Skin epidermis (tissue), 12 donors: ENCODE measurements at regions not wholly inside any gene's neighbourhood (a gene's known extent, or its start where the extent isn't known, plus 50 kb on each side); places are given as distances from the start of the nearest gene placed in this dataset.
"Not testable (repeated sequence)": the region's sequence is repeated elsewhere in the genome, so short reads cannot be mapped to it uniquely, and the experiment has no call there.

Source experiments
- H3K27ac ChIP-seq, 21 experiments: fragments of 200-600 bp; sonication (generic) in 11 of 21; one replicate each; pipeline ENCODE4 v1.5.0; 2020; ENCODE audit warnings: mild to moderate bottlenecking in 3 of 21, inconsistent platforms in 2 of 21, moderate library complexity in 2 of 21
- H3K4me3 ChIP-seq, 7 experiments: fragments of 200-600 bp; sonication (generic) in 2 of 7; one replicate each; pipeline ENCODE4 v1.5.0; 2020; ENCODE audit warnings: inconsistent platforms in 2 of 7, mild to moderate bottlenecking in 2 of 7, moderate library complexity in 1 of 7

DNA sequence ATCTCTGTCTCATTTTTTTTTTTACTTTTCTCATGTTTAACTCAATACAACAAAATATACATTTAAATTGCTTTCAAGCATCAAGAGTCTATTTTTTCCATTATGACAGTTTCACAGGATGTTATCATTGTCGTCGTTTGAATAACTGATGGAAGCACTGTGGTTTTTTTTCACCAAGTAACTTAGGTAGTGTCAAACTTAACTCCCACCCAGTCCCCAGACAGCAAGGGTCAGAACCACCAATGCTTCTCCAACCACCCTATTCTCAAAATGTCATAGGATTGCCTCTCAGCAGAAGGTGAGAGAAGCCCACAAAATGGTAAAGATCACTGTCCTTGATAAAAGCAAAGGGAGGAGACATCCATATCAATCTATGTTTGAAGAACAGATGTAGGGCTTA lies 339.4 kb downstream of the SFMBT2 start:
- Histone ChIP-seq H3K4me3 (no peak overlapping the region), H3K27ac (no peak overlapping the region)

DNA sequence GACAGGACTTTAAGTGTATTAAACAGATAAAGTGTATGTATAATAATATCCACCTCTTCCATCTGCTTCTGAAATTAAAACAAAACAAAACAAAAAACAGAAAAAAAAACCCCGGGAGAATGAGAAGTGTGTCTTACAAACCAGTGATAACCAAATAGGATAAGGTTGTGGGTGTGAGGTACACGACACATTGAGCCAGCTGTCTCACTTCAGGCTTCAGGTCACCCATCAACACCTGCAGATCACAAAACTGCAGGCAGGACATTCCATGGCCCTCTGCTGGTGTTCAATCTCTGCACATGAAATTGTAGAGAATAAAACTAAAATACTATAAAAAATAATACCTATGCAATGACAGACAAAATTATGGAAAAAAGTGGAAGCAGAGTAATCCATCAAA lies 339.9 kb downstream of the SFMBT2 start:
- H3K27ac ChIP-seq: no peak overlapping the region
- H3K4me3 ChIP-seq: no peak overlapping the region

DNA sequence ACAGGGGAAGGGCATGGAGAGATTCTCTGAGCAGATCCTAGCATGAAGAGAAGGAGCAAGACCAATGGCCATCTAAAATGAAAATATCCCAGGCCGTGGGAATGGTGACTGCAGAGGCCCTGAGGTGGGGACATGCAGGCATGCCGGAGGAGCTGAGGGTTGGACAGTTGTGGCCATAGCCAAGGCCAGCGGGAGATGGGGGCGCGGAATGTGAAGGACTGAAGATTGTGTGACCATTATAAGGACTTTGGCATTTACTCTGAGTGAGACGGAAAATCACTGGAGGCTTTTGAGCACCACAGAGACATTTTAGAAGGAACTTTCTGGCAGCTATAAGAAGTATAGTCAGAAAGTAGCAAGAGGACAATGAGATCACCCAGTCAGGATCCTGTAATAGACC lies 341.1 kb downstream of the SFMBT2 start:
- no peak overlapping the region for H3K4me3 ChIP-seq
- no peak overlapping the region for H3K27ac ChIP-seq

DNA sequence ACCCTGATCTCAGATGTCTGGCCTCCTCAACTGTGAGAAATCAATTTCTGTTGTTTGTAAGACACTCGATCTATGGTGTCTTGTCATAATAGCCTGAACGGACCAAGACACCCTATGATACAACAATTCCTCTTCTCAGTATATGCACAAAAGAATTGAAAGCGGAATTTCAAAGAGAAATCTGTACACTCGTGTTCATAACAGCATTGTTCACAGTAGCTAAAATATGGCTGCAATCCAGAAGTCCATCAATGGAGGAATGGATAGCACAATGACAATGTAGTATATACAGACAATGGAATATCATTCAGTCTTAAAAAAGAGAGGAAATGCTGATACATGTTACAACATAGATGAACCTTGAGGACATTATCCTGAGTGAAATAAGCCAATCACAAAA lies 354.6 kb downstream of the SFMBT2 start:
- Histone ChIP-seq H3K4me3 (no peak overlapping the region), H3K27ac (no peak overlapping the region)

DNA sequence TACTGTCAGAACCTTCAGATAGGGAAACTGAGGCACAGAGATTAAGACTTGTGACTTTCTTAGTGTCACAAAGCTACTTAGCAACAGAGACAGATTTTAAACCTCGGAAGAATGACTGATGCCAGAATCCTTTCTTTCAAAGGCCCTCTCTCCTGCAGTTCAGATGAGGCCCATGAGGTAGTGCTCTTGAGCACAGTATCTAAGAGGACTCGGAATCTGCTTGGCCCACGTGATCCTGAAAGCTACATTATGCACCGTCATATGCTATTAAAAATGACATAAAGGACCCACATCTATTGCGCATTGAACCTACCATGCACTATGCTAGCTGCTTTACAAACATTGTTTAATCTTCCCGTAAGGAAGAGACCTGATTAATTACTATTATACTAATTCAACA lies 355.9 kb downstream of the SFMBT2 start:
- no peak overlapping the region for H3K27ac ChIP-seq

DNA sequence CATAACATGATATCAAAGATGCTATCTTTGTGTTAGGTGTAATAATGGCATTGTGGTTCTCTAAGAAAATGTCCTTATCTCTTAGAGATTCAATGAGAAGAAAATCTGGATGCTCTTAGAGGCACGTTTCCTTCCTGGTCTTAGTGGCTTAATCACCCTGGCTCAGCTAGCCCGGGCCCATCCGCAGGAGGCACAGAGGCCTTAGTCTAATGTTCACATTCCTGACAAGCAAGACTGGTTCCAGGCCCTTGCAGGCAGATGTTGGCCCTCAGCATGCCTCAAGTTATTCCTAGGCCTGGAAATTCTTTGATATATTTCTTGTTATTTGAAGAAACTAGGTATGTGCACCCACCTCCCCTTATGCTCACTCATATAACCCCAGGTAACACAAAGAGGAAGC lies 357.6 kb downstream of the SFMBT2 start:
- no peak overlapping the region for H3K4me3 ChIP-seq
- no peak overlapping the region for H3K27ac ChIP-seq

More for the DNA sequence above, 355.9 kb downstream of the SFMBT2 start:
- H3K4me3 ChIP-seq: no peak overlapping the region

DNA sequence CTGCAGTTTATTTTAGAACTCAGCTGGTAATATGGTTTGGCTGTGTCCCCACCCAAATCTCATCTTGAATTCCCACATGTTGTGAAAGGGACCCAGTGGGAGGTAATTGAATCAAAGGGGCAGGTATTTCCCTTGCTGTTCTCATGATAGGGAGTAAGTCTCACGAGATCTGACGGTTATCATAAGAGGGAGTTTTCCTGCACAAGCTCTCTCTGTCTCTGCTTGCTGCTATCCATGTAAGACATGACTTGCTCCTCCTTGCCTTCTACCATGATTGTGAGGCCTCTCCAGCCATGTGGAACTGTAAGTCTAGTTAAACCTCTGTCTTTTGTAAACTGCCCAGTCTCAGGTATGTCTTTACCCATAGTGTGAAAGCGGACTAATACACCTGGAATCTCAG lies 360.8 kb downstream of the SFMBT2 start:
- H3K4me3 ChIP-seq, H3K27ac ChIP-seq: not testable (repeated sequence)

DNA sequence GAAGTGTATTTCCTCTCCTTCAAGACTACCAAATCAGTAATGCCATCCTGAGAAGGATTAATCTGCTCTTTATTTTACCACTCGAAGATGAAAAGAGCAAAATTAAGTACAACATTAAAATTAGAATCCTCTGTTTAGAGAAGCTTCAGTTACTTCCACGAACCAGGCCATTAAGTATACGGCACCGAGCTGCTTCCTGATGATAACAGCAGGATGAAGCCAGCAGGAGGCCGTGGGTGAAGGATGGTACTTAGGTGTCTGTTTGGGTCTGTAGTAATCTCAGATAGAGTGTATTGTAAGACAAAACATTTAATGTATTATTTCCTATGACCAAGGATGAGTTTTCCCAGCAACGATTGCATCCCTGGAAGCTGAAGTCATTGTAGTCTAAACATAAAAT lies 362.8 kb downstream of the SFMBT2 start:
- H3K27ac ChIP-seq: peak overlapping the region in 1 of 21 experiments; percentile 76
- H3K4me3 ChIP-seq: no peak overlapping the region

DNA sequence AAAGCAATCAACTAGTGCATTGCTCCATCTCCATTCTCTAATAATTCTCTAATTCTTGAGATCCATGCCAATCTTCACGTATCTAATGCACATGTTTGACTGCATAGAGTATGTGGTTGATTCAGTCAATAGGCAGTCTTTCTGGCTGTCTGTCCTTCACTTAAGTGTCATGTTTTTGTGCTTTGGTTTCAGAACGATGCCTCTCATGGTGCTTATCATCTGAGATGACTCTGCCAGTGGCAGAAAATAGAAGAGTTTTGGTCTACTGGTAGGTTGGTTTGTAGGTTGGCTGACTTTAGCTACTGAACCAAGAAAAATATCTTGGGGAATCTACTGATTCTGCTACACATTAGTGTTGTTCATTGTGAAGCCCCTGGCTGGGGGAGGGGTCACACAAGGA lies 364.2 kb downstream of the SFMBT2 start:
- H3K27ac ChIP-seq: peak overlapping the region in 4 of 21 experiments; percentile 1 to 76 (median 58)
- no peak overlapping the region for H3K4me3 ChIP-seq

DNA sequence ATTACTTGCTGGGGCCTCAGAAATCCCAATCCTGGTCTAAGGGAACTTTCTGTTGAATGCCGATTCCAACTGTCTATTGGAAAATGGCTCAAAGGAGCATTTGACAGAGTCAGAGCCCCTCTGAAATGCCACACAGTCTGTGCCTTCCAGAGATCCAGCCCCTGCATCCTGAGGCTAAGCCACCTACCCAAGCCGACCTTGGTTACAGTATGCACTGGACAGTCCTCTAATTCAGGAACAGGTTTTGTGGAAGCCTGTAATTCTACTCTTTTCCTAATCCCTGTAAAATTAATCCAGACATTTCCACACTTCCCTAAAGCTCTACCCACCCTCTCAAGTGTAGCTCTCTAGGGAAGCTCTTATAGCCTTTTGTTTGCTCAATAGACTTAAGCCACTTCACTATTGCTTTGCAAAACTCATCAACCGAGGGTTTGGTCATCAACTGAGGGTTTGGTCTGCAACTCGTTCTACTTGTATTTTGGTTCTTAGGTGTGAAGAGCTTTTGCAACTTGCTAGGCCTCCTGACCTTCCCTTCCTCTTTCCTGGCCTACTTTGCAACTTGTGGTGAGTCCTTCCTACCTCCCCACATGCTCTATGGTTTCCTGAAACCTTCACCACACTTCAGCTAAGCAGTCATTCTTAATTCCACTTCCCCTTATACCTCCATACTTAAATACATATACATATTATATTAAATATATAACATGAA lies 364.8 kb downstream of the SFMBT2 start:
- H3K4me3 ChIP-seq: no peak overlapping the region
- H3K27ac ChIP-seq: peak overlapping the region in 3 of 21 experiments; percentile 48 to 81 (median 58)

DNA sequence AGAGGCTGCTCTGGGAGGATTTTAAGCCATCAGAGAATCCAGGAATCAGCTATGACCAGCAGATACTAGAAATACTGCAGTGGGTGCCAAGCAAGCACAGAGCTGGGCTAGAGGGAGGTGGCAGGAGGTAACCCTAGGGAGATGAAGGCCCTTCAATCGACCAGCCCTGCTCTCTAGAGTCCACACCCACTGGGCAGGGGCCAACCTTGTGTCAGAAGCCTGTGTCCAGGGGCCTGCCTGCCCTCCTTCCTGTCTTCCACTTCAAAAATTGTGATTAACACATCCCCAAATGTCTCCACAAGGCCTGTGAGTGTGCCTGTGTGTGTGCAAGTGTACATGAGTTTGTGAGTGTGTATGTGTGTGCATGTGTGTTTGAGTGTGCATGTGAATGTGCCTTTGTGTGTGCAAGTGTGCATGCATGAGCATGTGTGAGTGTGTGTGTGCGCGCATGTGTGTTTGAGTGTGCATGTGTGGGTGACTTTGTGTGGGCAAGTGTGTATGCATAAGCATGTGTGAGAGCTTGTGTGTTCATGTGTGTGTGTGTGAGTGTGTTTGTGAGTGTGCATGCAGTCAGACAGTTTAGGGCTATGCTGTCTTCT lies 367.7 kb downstream of the SFMBT2 start:
- Histone ChIP-seq H3K4me3 (no peak overlapping the region), H3K27ac (no peak overlapping the region)

DNA sequence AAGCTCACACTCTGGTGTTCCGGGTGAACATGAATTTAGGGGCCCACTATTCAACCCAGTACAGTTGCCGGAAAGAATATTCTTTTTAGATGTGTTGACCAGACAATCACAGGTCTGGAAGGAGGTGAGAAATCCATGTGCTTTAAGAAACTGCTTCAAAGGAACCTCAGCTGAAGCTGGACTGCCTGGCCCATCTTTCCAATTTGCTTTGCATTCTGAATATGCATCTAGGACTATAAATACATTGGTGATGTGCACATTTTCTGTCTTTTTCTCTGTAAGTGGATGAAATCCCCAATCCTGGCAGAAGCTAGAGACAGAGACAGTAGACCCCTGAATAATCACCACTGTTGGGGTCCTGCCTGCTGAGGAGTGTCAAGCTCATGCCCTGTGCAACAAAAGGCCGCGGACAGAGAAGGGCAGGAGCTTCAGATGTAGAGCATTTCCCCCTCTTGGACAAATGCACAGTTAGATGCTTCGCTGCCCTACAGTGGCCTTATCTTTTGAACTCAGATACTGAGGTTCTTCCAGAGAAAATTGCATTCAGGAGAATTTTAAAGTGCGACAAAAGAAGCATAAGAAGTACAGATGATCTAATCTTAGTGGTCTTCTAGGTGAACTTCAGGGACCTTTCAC lies 368.3 kb downstream of the SFMBT2 start:
- H3K27ac ChIP-seq: no peak overlapping the region

DNA sequence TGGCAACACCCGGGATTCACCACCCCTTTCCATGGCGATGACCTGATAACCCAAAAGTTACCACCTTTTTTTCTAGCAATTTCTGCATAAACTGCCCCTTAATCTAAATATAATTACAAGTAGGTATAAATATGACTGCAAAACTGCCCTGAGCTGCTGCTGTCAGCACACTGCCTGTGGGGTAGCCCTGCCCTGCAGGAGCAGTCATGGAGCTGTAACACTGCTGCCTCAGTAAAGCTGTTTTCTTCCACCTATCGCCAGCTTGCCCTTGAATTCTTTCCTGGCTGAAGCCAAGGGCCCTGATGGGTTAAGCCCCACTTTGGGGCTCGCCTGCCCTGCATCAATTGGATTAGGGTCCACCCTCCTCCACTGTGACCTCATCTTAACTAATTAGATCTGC lies 368.8 kb downstream of the SFMBT2 start:
- no peak overlapping the region for H3K27ac ChIP-seq
- H3K4me3 ChIP-seq: no peak overlapping the region

More for the DNA sequence above, 368.3 kb downstream of the SFMBT2 start:
- H3K4me3 ChIP-seq: no peak overlapping the region

DNA sequence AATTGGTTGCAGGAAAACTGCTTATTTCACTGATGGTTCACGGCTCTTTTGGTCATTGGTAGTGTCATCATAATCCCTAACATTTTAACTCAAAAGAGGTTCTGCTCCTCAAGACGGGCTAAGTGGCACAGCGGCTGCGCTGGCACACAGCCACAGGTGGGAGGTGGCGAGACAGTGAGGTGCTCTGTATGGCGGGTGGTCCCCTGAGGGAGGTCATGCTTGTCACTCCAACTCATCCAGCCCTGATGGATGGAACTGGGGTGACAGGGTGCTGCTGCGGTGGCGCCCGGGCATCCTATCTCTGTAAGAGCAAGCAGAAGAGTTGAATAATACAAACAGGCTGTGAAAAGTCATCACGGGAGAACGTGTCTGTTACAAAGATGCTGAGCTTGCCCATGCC lies 370.2 kb downstream of the SFMBT2 start:
- Histone ChIP-seq H3K27ac (no peak overlapping the region), H3K4me3 (no peak overlapping the region)

DNA sequence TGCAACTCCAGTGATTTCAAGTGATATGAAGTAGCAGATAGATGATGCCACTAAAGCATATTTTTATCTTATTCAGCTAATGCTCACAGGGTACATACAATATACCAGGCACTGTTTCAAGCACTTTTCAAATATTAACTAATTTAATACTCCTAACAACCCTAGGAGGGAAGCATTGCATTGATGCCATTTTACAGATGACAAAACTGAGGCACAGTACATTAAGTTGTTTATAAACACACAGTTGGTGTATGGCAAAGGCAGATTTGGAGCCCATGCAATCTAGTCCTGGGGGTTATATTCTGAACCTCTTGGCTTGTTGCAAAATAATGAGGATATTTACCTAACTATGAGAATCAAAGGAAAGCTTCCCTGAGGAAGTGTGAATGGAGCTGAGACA lies 371.0 kb downstream of the SFMBT2 start:
- Histone ChIP-seq H3K27ac (no peak overlapping the region), H3K4me3 (no peak overlapping the region)

DNA sequence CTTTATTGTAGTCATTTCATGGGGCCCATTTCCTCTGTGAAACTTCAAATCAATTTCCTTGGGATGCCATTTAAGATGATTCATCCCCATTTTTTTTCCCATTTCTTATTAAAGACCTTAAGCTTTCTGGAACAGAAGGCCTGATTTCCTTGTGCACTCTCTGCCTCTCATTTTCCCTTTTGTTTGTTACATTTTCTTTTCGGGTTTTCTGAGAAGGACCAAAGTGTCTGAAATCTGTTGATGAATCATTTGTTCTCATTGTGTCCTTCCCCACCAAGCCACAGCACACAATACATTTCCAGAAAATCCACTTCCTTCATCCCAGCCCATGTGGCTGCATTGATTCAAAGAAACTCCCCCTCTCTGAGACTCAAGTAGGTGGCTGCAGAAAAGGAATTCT lies 372.4 kb downstream of the SFMBT2 start:
- H3K27ac ChIP-seq: no peak overlapping the region
- no peak overlapping the region for H3K4me3 ChIP-seq

DNA sequence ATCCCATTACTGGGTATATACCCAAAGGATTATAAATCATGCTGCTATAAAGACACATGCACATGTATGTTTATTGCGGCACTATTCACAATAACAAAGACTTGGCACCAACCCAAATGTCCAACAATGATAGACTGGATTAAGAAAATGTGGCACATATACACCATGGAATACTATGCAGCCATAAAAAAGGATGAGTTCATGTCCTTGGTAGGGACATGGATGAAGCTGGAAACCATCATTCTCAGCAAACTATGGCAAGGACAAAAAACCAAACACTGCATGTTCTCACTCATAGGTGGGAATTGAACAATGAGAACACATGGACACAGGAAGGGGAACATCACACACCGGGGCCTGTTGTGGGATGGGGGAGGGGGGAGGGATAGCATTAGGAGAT lies 373.4 kb downstream of the SFMBT2 start:
- not testable (repeated sequence) for H3K4me3 ChIP-seq, H3K27ac ChIP-seq

DNA sequence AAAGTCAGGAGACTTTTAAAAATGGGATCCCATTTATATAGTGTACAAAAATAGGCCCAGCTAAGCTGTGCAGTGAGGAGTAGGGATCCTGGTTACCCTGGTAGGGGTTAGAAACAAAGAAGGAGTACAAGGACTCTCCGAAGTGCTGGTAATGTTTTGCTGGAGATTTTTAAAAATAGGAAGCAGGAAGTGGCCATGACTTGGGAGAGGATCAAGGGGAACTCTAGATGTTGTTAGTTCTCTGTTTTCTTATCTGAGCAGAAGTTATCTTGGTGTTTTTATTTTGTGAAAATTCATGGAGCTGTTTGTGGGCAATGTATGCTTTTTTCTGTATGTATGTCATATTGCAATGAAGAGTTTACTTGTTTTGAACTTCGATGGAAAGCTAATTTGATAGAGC lies 373.9 kb downstream of the SFMBT2 start:
- H3K27ac ChIP-seq: no peak overlapping the region
- no peak overlapping the region for H3K4me3 ChIP-seq

DNA sequence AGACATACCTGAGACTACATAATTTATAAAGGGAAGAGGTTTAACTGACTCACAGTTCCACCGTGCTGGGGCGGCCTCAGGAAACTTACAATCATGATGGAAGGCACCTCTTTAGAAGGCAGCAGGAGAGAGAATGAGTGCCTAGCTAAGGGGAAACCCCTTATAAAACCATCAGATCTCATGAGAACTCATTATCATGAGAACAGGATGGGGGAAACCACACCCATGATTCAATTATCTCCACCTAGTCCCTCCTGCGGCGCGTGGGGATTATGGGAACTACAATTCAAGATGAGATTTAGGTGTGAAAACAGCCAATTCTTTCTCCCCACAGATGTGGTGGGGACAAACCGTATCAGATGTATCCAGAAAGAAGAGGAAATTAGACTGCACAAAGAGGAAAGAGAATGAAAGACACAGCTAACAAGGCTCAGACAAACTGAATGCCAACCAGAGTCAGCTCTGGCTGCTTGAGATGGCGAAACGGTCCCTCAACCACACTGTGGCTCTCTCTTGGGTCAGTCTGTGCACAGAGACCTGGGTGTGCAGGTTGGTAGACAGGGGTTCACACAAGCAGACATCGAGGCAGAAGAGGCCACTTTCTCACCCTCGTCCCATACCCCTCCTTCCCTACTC lies 375.6 kb downstream of the SFMBT2 start:
- no peak overlapping the region for H3K4me3 ChIP-seq
- no peak overlapping the region for H3K27ac ChIP-seq

DNA sequence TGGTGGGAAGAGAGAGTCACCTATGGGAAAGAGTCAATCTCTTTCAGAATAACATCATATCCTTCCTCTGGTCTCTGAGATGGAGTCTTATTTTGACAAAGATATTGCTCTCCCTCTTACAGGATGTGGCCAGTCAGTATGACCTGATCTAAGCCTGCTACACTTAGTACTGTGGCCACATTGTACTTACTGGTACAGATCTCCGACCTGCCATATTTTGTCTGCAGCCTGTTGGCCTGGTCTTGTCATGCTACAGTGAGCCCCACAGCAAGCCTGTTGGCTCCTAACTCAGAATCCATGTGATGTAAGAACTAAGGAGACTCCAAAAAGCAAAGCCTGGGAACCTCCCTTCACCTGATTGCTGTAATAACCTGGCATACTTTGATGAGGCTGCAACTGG lies 377.8 kb downstream of the SFMBT2 start:
- Histone ChIP-seq H3K4me3 (no peak overlapping the region), H3K27ac (peak overlapping the region in 2 of 21 experiments; percentile 12 to 18)
